ENCODE measurements at regions not wholly inside any gene's neighbourhood (a gene's known extent, or its start where the extent isn't known, plus 50 kb on each side); places are given as distances from the start of the nearest gene placed in this dataset.

DNA sequence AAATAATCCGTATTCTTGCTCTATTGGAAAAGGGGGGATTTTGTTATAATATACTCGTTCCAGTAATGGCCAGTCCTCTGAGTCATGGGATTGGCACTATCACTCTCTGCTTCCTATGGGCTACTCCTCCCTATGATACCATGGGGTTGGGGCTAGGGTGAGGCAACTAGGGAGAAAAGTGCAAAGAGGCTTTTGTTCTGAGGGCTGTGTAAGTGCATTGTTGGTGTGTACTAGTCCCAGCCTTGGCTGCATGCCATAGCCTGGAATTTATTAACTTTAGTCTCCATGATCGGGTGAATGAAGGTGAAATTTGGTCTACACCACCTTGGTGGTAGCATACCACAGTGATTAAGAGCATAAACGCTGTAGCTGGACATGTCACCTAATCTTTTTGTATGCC lies 247.6 kb downstream of the RPAP3 start:
- TF ChIP-seq, protein P1, sequence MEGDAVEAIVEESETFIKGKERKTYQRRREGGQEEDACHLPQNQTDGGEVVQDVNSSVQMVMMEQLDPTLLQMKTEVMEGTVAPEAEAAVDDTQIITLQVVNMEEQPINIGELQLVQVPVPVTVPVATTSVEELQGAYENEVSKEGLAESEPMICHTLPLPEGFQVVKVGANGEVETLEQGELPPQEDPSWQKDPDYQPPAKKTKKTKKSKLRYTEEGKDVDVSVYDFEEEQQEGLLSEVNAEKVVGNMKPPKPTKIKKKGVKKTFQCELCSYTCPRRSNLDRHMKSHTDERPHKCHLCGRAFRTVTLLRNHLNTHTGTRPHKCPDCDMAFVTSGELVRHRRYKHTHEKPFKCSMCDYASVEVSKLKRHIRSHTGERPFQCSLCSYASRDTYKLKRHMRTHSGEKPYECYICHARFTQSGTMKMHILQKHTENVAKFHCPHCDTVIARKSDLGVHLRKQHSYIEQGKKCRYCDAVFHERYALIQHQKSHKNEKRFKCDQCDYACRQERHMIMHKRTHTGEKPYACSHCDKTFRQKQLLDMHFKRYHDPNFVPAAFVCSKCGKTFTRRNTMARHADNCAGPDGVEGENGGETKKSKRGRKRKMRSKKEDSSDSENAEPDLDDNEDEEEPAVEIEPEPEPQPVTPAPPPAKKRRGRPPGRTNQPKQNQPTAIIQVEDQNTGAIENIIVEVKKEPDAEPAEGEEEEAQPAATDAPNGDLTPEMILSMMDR (IDR thresholded peaks at IDR 0.05; ENCODE audit: insufficient read depth, low read length, poor library complexity, severe bottlenecking) = no peak
- TF ChIP-seq EZH2phosphoT487 (conservative IDR thresholded peaks at IDR 0.05; ENCODE audit: low read length) = no peak
